Panc1 (cell line): ENCODE measurements at regions not wholly inside any gene's neighbourhood (a gene's known extent, or its start where the extent isn't known, plus 50 kb on each side); places are given as distances from the start of the nearest gene placed in this dataset.

Source experiments
- ATAC-seq: fragments of 200-7000 bp; cut with Tn5 transposase; 2 replicates; pipeline ENCODE4 v1.9.1; 2020; ENCODE audit warnings: mild to moderate bottlenecking, moderate library complexity
- BruUV-seq: library from RNA; stranded (reverse); fragments of 400-500 nt; replicated peaks from 2 replicates; lab custom pipeline; 2021; lab: Mats Ljungman, UMichigan
- CTCF ChIA-PET: fragments of 300-600 bp; sonication (Branson Sonifier 250); formaldehyde crosslinking; loops from one replicate; lab custom pipeline; 2022; ENCODE audit warnings: antibody characterized with exemption; lab: Charles Lee
- POLR2A ChIA-PET: fragments of 300-600 bp; sonication (Branson Sonifier 250); formaldehyde crosslinking; loops from one replicate; lab custom pipeline; 2022; ENCODE audit warnings: antibody characterized with exemption; lab: Charles Lee
- DNase-seq: peaks from one replicate; pipeline ENCODE4 v3.0.0-alpha.2; 2010; ENCODE audit warnings: low read depth, low spot score
- H3K27ac ChIP-seq: 2 replicates; pipeline ENCODE4 v1.5.1; 2011; ENCODE audit warnings: mild to moderate bottlenecking, low read length, inconsistent platforms
- H3K27me3 ChIP-seq: fragments of 200-500 bp; sonication (Bioruptor generic); 2 replicates; pipeline ENCODE4 v1.6.0; 2014; ENCODE audit warnings: low read length, inconsistent platforms; ENCODE audit not compliant: control insufficient read depth, insufficient read depth
- H3K36me3 ChIP-seq: fragments of 200-500 bp; sonication (Bioruptor generic); 2 replicates; pipeline ENCODE4 v1.5.1; 2014; ENCODE audit warnings: inconsistent platforms, mild to moderate bottlenecking, low read length, moderate library complexity; ENCODE audit not compliant: control insufficient read depth, insufficient read depth
- H3K4me1 ChIP-seq: 2 replicates; pipeline ENCODE4 v1.5.1; 2011; ENCODE audit warnings: inconsistent platforms, mild to moderate bottlenecking, low read length, moderate library complexity; ENCODE audit not compliant: control insufficient read depth, insufficient read depth
- H3K4me3 ChIP-seq, 2 experiments: 2 replicates each; pipeline ENCODE4 v1.5.1; 2011 to 2012; ENCODE audit warnings: low read depth in 2 of 2, low read length in 2 of 2, mild to moderate bottlenecking in 2 of 2, inconsistent platforms in 1 of 2, moderate library complexity in 1 of 2
- H3K9me3 ChIP-seq: fragments of 200-500 bp; sonication (Bioruptor generic); 2 replicates; pipeline ENCODE4 v1.5.1; 2014; ENCODE audit warnings: low read depth, mild to moderate bottlenecking, inconsistent platforms, low read length, moderate library complexity; ENCODE audit not compliant: control insufficient read depth, insufficient read depth
- CTCF ChIP-seq: fragments of 450-650 bp; IDR thresholded peaks from 2 replicates; pipeline ENCODE4 v1.5.1; 2017; ENCODE audit warnings: mild to moderate bottlenecking
- SIN3A ChIP-seq: IDR thresholded peaks from 2 replicates; pipeline ENCODE4 v1.6.1; 2012; ENCODE audit warnings: low read depth, mild to moderate bottlenecking, low read length, moderate library complexity, borderline replicate concordance; ENCODE audit not compliant: insufficient read depth
- TCF7L2 ChIP-seq: IDR thresholded peaks from 2 replicates; pipeline ENCODE4 v1.6.1; 2011; ENCODE audit warnings: mild to moderate bottlenecking, low read depth, low read length, inconsistent platforms
- in situ Hi-C: cut with HindIII; loops from 2 replicates; pipeline ENCODE4 v1.10.0; 2016; ENCODE audit warnings: low sequenced_read_pairs, low pct_unique_long_range_greater_than_20kb
- intact Hi-C: fragments of 100-400 bp; cut with micrococcal nuclease; formaldehyde crosslinking; loops from one replicate; pipeline ENCODE4 v1.10.0; 2022; ENCODE audit not compliant: unreplicated experiment
- TF ChIP-seq, protein P1 (sequence below), 2 experiments: IDR thresholded peaks; 2 replicates each; pipeline ENCODE4 v1.6.1; 2011 to 2012; ENCODE audit warnings: low read depth in 2 of 2, control low read depth in 1 of 2, low read length in 1 of 2, mild to moderate bottlenecking in 1 of 2, moderate library complexity in 1 of 2; ENCODE audit not compliant: insufficient read depth in 1 of 2

GRCh38 chr13:83151308-83151660 lies 731.0 kb downstream of the SLITRK1 start:
- no peaks in the 10 kb centered on the region for H3K9me3 ChIP-seq
- ATAC-seq (no peak), DNase-seq (no peak)
- no peak overlapping the region for H3K4me3 ChIP-seq
- H3K27me3 ChIP-seq: no peaks in the 10 kb centered on the region
- TF ChIP-seq TCF7L2: no peak
- no peak for TF ChIP-seq SIN3A
- intact Hi-C loops: no loop called here
- ChIA-PET POLR2A (no interaction called here), CTCF (no interaction called here)
- H3K4me1 ChIP-seq: no peaks in the 10 kb centered on the region
- BruUV-seq: no TSS peak
- in situ Hi-C loops: no loop called here
- no peak overlapping the region for H3K27ac ChIP-seq
- H3K36me3 ChIP-seq: no peaks in the 10 kb centered on the region

GRCh38 chr13:83150616-83151307 lies 731.5 kb downstream of the SLITRK1 start:
- ChIA-PET CTCF (no interaction called here), POLR2A (no interaction called here)
- H3K27ac ChIP-seq: no peak overlapping the region
- in situ Hi-C loops (no loop called here), intact Hi-C loops (no loop called here)
- no peak for TF ChIP-seq TCF7L2
- TF ChIP-seq CTCF: no peak
- TF ChIP-seq, protein P1, sequence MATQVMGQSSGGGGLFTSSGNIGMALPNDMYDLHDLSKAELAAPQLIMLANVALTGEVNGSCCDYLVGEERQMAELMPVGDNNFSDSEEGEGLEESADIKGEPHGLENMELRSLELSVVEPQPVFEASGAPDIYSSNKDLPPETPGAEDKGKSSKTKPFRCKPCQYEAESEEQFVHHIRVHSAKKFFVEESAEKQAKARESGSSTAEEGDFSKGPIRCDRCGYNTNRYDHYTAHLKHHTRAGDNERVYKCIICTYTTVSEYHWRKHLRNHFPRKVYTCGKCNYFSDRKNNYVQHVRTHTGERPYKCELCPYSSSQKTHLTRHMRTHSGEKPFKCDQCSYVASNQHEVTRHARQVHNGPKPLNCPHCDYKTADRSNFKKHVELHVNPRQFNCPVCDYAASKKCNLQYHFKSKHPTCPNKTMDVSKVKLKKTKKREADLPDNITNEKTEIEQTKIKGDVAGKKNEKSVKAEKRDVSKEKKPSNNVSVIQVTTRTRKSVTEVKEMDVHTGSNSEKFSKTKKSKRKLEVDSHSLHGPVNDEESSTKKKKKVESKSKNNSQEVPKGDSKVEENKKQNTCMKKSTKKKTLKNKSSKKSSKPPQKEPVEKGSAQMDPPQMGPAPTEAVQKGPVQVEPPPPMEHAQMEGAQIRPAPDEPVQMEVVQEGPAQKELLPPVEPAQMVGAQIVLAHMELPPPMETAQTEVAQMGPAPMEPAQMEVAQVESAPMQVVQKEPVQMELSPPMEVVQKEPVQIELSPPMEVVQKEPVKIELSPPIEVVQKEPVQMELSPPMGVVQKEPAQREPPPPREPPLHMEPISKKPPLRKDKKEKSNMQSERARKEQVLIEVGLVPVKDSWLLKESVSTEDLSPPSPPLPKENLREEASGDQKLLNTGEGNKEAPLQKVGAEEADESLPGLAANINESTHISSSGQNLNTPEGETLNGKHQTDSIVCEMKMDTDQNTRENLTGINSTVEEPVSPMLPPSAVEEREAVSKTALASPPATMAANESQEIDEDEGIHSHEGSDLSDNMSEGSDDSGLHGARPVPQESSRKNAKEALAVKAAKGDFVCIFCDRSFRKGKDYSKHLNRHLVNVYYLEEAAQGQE (IDR thresholded peaks at IDR 0.05; ENCODE audit: insufficient read depth in 1 of 2, low read depth in 2 of 2, low read length in 1 of 2): no peak
- H3K4me3 ChIP-seq: no peak overlapping the region
- H3K4me1 ChIP-seq: no peaks in the 10 kb centered on the region
- H3K27me3 ChIP-seq: no peaks in the 10 kb centered on the region
- BruUV-seq: no TSS peak
- DNase-seq: no peak
- no peaks in the 10 kb centered on the region for H3K9me3 ChIP-seq
- ATAC-seq: no peak
- H3K36me3 ChIP-seq: no peaks in the 10 kb centered on the region

GRCh38 chr13:83136660-83137059 lies 745.6 kb downstream of the SLITRK1 start:
- in situ Hi-C loops (no loop called here), intact Hi-C loops (no loop called here)
- POLR2A ChIA-PET: interaction anchor here (0.7 kb wide), 1 partner anchor 121 kb away, joined by 3 read pairs; no protein-coding TSS in a partner anchor

More at GRCh38 chr13:83136660-83137059, 745.6 kb downstream of the SLITRK1 start:
- no peak for DNase-seq
- Histone ChIP-seq H3K9me3 (no peaks in the 10 kb centered on the region), H3K4me3 (no peak overlapping the region), H3K27me3 (no peaks in the 10 kb centered on the region), H3K36me3 (no peaks in the 10 kb centered on the region), H3K27ac (no peak overlapping the region), H3K4me1 (no peaks in the 10 kb centered on the region)
- TF ChIP-seq CTCF: no peak
- no peak for ATAC-seq
- BruUV-seq: no TSS peak
- CTCF ChIA-PET: no interaction called here
